ENCODE measurements at regions not wholly inside any gene's neighbourhood (a gene's known extent, or its start where the extent isn't known, plus 50 kb on each side); places are given as distances from the start of the nearest gene placed in this dataset.
"Not testable (repeated sequence)": the region's sequence is repeated elsewhere in the genome, so short reads cannot be mapped to it uniquely, and the experiment has no call there.

DNA sequence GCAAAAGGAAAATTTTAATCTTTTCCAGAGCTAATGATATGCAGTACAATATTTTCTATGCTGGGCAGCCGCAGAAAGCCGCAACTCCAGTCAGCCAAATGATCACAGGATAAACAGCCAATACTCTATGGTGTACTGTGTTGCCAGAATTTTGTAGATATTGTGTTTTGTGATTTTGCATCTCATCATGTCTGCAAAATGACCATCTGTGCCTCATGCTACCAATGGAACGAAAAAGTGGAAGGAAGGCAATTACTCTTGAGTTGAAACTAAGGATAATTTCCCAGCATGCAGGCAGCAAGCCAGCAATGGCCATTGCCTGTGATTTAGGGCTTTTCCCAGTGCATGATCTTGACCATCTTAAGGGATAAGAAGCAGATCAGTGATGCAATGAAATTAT is 891.9 kb downstream of the PLOD2 start:
- DNase-seq (ENCODE audit: low spot score), result no peak

- DNase-seq (ENCODE audit: low spot score), result no peak
Observed at GRCh38 chr3:145272684-145273083, 888.3 kb downstream of the PLOD2 start.

DNA sequence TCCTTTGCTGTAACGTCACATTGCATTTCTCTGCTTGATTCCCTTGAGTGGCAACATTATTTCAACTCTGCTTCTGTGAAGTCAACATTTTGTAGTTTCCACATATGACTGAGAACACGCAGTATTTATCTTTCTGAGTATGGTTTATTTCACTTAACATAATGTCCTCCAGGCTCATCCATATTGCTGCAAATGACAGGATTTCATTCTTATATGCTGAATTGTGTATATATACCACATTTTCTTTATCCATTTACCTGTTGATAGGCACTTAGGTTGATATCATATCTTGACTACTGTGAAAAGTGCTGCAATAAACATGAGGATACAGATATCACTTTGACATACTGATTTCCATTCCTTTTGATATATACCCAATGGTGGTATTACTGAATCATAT is 878.5 kb downstream of the PLOD2 start:
- no peak for DNase-seq (ENCODE audit: low spot score)

DNA sequence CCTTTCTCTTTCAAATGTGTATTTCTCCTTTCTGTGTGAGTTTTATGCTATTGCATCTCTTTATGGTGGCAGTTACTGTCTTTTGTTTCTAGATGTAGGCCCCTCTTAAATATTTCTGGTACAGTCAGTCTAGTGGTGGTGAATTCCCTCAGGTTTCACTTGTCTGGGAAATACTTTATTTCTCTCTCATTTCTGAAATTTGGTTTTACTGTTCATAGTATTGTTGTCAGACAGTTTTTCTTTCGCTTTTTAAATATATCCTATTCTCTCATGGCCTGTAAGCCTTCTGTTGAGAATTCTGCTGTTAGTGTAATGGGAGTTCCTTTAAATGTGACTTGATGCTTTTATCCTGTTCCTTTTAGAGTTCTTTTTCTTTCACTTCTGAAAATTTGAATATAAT is 874.0 kb downstream of the PLOD2 start:
- no peak for DNase-seq (ENCODE audit: low spot score)

DNA sequence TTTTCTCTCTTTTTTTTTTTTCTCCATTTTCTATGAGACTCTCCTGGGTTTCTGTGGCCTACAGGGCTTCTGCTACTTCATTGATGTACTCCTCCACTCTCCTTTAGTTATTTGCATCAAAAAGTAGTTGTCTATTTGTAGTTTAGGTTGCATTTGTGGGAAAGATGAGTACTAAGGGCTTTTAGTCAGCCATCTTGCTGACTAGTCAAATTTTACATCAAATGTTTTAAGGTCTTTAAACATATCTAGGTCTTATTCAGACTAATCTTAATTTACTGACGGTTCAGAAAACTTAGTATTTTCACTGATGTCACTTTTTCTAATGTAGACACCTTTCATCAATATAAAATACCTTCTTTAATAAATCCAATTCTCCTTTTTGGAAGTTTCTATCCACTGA is 871.0 kb downstream of the PLOD2 start:
- DNase-seq (ENCODE audit: low spot score), result no peak

GRCh38 chr3:145294572-145294971 is 866.4 kb downstream of the PLOD2 start:
- no peak for DNase-seq (ENCODE audit: low spot score)

GRCh38 chr3:145307272-145307671 is 853.7 kb downstream of the PLOD2 start:
- DNase-seq (ENCODE audit: low spot score), result no peak

DNA sequence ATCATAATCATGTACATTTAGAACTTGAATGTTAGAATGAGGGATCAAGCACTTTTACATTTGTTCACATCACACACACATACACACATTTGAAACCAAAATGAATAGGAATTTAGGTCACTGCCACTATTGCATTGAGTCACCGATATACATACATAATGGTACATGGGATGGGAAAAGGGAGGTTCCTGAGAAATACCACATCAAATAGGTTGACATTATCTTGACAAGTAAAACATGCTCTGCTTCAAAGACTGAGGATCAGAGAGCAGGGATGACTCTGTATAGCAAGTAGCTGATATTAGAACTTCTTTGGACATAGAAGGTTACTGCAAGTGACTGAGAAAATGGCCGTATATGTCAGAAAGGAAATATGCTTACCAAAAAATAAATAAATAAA is 847.2 kb downstream of the PLOD2 start:
- DNase-seq (ENCODE audit: low spot score), result no peak

DNA sequence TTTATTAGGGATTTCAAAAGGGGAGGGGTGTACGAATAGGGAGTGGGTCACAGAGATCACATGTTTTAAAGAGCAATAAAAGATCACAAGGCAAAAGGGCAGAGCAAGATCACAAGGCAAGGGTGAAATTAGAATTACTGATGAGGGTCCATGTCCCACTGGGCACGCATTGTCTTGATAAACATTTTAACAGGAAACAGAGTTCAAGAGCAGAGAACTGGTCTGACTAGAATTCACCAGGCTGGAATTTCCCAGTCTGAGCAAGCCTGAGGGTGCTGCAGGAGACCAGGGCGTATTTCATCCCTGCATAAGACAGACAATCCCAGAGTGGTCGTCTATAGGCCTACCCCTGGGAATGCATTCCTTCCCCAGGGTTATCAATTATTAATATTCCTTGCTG is 844.7 kb downstream of the PLOD2 start:
- DNase-seq (ENCODE audit: low spot score), result not testable (repeated sequence)

DNA sequence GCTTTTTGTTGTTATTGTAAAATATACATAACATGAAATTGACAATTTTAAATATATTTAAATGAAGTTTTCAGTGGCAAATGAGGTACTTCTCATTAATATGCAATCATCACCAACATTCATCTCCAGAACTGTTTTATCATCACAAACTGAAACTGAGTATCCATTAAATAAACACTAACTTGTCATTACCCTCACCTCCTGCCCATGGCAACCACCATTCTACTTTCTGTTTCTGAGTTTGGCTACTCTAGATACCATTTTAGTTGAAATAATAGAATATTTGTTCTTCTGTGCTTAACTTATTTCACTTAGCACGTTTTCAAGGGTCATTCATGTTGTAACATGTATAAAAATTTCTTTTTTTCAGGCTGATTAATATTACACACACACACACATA is 834.3 kb downstream of the PLOD2 start:
- no peak for DNase-seq (ENCODE audit: low spot score)

GRCh38 chr3:145333427-145333826 is 827.6 kb downstream of the PLOD2 start:
- DNase-seq (ENCODE audit: low spot score), result not testable (repeated sequence)

GRCh38 chr3:145333931-145334330 is 827.1 kb downstream of the PLOD2 start:
- no peak for DNase-seq (ENCODE audit: low spot score)

DNA sequence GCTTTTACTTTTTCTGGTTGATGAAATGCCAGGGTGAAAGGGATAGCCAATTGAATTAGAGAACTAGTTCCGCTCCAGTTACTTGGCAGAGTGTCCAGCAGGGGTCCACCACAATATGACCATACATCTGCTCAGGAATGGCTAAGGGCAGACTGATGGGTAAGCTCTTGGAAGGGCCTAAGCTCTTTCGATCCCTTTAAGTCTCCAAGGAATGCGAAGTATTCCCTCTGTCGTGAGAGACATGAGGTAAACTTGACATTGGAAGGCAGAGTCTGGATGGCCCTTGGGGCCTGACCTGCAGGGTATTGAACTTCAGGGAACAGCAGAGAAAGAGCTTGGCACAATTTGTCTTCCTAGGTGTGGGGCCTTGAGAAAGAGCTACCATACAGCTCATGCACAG is 805.8 kb downstream of the PLOD2 start:
- no peak for DNase-seq (ENCODE audit: low spot score)

- DNase-seq (ENCODE audit: low spot score), result no peak
Observed at GRCh38 chr3:145357453-145357852, 803.5 kb downstream of the PLOD2 start.

GRCh38 chr3:145359040-145359439 is 801.9 kb downstream of the PLOD2 start:
- DNase-seq (ENCODE audit: low spot score), result no peak

- no peak for DNase-seq (ENCODE audit: low spot score)
Observed at GRCh38 chr3:145368748-145369147, 792.2 kb downstream of the PLOD2 start.

DNA sequence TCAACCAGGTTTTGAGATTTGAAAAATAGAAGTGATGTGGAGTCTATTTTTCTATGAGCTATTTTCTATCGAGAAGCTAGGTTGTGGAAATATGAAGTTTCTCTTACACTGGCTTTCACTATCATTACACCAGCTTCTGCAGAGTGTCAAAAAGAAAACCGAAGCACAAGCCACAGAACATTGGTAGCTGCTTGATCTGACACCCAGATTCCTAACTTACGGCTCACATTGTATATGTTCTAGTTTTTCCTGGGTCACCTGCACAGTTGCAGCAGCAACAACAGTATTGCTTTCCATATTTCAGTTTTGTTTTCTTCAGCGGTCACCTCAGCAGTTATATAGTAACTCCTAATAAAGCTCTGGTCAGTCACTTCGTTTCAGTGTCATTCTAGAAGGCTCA is 790.1 kb downstream of the PLOD2 start:
- DNase-seq (ENCODE audit: low spot score), result no peak

DNA sequence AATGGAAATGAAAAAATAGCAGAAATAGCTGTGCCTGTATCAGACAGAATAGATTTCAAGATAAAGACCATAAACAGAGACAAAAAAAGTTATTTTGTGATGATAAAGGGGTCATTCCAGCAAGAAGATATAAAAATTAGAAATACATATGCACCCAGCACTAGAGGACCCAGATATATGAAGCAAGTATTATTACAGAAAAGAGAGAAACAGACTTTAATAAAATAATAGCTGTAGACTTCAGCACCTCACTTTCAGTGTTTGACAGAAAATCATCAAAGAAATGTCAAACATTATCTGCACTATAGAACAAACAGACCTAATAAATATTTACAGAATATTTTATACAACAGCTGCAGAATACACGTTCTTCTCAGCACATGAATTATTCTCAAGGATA is 783.7 kb downstream of the PLOD2 start:
- DNase-seq (ENCODE audit: low spot score), result no peak

DNA sequence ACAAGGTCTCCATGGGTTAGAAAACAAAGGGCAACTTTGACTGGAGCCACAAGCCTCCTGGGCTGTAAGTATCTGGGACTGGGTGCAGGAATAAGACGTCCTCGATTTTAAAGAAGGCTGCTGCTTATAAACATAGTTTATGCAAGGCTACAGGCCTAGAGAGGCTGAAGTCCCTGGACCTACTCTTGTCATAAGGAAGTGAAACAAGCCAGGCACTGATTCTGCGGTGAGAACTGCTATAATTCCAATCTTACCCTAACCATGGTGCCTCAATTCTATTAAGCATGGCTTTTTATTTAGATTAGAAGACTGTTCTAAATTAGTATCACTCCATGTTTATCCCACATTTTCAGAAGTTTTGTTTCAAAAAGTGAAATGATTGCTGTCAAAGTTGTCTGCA is 777.6 kb downstream of the PLOD2 start:
- DNase-seq (ENCODE audit: low spot score), result no peak

DNA sequence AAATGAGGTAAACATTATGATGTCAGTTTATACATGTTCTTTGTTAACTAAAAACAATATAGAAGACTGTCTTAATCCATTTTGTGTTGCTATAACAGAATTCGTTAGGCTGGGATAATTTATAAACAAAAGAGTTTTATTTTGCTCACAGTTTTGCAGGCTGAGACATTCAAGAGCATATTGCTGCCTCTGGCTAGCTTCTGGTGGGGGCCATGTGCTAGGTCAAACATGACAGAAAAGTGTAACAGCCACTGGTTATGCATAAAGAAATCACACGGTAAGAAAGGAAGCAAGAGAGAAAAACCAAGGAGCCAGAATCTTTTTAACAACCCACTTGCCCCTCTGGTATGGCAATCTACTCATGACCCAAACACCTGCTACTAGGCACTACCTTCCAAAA is 776.7 kb downstream of the PLOD2 start:
- DNase-seq (ENCODE audit: low spot score), result no peak

GRCh38 chr3:145387211-145387610 is 773.8 kb downstream of the PLOD2 start:
- no peak for DNase-seq (ENCODE audit: low spot score)

DNA sequence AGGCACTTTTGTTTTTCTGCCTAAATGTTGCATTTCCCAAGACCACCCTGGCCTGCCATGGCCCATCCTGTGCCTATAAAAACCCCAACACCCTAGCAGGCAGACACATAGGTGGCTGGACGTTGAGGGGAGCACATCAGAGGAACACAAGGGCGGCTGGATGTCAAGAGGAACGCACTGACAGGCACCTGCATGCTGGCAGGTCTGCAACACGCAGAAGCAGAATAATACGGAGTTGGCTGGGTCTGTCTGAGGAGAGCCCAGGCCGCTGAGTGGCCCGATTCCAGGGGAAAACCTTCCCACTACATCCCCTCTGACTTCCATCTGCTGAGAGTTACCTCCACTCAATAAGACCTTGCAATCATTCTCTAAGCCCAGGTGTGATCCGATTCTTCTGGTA is 765.6 kb downstream of the PLOD2 start:
- no peak for DNase-seq (ENCODE audit: low spot score)

- no peak for DNase-seq (ENCODE audit: low spot score)
Observed at GRCh38 chr3:145411605-145412004, 749.4 kb downstream of the PLOD2 start.

GRCh38 chr3:145417678-145418077 is 743.3 kb downstream of the PLOD2 start:
- no peak for DNase-seq (ENCODE audit: low spot score)

- DNase-seq (ENCODE audit: low spot score), result no peak
Observed at GRCh38 chr3:145422556-145422955, 738.4 kb downstream of the PLOD2 start.
